NCI-H146 treated with DMSO at 0.1 percent for 48 hours (cell line): ENCODE measurements at regions not wholly inside any gene's neighbourhood (a gene's known extent, or its start where the extent isn't known, plus 50 kb on each side); places are given as distances from the start of the nearest gene placed in this dataset.
"Not testable (repeated sequence)": the region's sequence is repeated elsewhere in the genome, so short reads cannot be mapped to it uniquely, and the experiment has no call there.

Source experiments
- DNase-seq: peaks from one replicate; lab custom pipeline; 2025; ENCODE audit not compliant: unreplicated experiment; lab: John Stamatoyannopoulos, UW

DNA sequence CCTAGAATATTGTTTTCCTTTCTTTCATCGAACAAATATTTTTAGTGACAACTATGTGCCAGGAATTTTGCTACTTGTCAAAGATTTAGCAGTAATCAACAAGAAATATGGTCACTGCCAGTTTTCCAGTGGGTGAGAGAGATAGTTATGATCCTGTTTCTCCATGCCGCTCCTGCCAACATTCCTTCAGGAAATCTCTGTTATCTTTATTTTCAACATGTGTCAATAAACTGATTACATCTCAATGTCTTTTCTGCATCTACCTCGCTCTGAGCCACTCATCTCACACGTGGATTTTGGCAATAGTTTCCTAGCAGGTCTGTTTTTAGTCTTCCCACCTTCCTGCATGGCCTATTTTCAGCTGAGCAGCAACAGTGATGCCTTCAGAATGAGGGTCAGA, 650.0 kb upstream of the STXBP6 start:
- DNase-seq: no peak

DNA sequence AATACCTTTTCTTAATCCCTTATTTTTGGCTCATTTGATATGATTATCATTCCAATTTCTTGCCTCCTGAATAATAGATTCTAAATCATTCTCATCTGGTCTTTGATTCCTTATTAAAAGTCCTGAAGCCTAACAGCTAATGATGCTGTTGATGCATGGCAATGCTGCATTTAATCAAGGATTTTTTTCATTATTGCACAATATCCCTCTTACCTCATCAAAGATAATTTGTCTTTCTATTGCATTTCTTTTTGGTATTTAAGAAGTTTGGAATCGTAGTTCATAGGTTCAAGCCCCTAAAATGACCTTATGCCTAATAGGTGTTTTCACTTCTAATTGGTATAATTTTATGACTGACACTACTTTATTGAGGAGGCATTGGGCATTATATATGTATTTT, 648.2 kb upstream of the STXBP6 start:
- DNase-seq: no peak

DNA sequence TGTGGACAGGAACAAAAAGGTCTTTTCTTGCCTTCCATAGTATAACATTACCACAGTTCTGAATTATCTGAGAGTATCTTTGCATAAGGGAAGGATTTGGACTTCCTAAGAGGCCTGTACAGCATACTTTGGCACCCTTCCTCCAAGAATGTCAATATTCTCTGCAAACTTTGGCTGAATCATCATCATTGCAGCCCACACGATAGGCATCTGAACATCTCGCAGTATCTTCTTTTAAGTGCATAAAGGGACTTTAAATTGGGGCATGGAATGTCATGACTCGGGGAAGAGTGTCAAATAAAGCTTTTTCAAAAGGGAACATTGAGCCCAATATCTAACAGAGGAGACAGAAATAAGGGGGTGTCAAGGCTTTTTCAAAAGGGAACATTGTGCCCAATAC, 646.2 kb upstream of the STXBP6 start:
- DNase-seq: no peak

DNA sequence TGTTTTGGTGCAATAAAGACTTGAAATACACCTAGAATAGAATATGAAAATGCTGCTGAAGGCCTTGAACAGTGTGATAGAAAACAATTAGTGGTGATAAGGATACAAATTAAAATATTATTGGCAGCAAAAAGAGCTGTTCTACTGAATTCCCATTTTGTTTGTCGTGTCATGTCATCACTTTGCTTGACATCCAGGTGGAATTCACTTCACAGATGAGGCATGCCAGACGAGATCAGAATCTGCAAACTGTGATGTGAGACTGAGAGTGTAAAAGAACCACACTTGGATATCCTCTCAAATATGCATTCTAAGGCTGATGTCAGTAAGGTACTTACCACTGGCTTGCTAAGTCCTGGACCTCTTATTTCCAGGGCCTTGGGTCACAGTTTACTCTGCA, 635.1 kb upstream of the STXBP6 start:
- DNase-seq: no peak

DNA sequence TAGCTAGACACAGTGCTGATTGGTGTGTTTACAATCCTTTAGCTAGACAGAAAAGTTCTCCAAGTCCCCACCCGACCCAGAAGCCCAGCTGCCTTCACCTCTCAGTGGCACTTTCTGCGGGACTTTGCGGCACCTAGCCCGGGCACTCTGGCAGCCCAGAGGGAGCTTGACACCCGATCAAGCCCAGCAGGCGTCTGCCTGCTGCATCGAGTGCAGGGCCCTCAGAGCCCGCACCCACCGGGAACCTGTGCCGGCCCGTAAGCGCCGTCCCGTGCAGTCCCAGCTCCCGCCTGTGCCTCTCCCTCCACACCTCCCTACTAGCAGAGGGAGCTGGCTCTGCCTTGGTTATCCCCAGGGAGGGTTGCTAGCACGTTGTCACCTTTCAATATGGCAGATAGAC, 631.0 kb upstream of the STXBP6 start:
- DNase-seq: no peak

DNA sequence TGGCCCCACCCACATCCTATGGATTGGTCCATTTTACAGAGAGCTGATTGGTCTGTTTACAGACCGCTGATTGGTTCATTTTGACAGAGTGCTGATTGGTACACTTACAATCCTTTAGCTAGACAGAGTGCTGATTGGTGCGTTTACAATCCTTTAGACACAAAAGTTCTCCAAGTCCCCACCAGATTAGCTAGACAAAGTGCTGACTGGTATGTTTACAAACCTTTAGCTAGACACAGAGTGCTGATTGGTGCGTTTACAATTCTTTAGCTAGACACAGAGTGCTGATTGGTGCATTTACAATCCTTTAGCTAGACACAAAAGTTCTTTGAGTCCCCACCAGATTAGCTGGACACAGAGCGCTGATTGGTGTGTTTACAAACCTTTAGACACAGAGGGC, 630.6 kb upstream of the STXBP6 start:
- not testable (repeated sequence) for DNase-seq

DNA sequence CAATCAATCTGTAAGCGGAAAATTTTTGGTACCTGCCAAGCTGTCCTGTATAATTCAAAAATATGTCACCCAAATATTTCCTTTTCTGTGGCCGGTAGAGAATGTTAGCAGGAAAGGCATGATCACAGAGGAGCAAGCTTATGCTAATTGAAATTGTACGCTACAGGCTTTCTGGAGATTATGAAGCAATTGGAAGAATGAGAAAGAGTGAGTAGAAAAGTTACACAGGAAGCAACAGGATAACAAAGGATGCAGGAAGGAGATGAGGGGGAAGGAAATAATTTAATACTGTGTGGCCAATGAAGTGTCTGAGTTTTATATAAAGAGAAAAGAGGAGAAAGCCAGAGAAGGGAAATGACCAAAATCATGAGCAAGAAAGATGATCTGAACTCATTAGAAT, 627.2 kb upstream of the STXBP6 start:
- DNase-seq: no peak

DNA sequence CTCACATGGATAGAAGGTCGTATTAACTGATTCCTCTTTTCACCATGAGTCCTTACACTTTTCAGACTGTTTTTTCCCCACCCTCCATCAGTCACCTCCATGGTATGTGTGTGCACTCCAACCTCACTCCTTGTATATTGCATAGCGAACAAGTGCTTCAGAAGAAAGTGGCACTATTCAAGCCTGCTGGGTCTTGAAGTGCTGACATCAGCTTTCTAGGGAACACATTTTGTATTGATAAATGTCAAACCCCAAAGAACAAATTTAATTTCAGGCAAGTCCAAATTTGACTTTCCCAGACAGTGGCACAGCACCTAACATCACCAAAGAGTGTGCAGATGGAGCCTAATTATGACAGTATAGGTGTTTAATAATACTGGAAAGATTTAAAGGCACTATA, 617.4 kb upstream of the STXBP6 start:
- no peak for DNase-seq

DNA sequence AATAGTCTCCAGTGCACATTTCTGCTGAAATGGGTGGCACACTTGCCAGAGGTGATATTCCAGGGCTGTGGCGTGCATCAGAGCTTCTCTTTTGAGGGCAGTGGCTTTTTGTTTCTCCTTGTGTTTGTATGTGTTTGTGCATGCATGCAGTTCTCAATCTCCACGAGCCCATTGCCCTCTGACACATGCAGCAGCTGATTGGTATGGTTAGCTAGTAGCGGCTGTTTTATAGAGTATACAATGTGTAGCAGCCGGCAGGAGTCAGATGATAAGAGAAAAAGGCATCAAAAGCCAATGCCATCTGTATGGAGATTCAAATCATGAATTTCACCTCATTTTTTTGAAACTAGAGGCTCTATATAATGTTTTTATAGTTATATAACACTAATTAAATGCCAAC, 616.9 kb upstream of the STXBP6 start:
- no peak for DNase-seq

DNA sequence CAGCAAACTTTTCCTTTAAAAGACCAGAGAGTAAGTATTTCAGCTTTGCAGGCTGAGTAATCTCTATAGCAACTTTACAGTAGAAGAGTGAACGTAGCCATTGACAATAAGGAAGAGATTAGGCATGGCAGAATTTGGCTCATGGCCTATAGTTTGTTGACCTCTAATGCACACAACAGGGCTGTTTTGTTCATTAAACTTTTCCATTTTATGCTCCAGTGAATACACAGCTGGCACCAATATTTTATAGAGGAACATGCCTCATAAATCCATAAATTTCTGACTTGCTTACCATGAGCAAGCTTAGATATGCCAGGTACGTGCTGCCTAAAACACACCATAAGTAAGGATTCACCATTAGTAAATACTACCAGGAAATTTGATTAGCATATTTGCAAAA, 609.0 kb upstream of the STXBP6 start:
- DNase-seq: no peak

DNA sequence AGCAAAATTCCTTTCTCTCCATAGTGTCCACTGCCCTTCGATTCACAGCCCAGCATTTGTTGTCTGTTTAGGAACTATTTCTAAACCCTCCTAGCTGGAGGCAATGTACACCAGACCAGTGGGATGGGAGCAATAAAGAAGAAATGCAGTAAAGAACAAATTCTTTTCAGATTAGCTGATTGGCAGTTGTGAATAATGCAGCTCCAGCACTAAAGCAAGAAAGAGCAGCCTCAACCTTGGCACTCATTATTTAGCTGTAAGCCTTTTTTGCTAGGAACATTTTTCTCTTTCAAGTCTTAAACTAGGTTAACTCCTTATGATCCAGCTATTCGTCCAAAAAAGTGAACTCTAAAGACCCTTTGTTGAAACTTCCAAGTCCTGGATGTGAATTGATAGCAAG, 580.5 kb upstream of the STXBP6 start:
- no peak for DNase-seq

DNA sequence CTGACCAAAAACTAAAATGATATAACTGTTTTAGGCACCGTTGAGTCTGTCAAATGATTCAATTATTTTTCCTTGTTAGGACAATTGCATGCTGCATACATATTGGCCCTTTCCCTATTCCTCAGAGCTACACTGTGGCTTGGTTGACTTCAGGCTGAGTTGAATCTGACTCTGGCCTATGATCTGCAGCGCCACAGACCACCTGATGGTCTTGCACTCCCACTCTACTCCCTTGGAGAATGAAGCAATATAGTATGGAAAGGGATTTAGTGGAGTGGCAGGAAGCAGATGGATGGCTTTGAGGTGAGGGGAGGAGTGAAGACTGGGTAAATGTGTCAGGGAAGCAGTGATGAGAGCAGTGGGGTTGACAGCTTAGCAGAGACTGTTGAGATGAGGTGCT, 579.0 kb upstream of the STXBP6 start:
- no peak for DNase-seq

DNA sequence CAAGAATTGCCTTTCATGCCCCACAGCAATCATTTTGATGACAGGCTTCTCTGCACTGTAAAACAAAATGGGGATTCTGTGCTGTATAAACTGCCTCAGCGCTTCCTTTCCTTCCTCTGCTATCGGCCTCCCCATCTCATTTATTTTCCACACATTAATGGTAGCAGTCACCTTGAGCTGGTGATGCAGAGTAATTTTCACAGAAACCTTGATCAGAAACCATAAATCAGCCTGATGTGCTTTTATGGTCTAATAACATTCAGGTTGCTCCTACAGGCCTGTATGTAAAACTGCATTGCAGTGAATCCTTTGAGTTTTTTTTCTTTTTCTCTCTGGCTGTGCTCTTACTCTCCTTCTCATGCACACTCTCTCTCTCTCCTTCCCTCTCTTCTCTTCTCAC, 578.4 kb upstream of the STXBP6 start:
- no peak for DNase-seq

DNA sequence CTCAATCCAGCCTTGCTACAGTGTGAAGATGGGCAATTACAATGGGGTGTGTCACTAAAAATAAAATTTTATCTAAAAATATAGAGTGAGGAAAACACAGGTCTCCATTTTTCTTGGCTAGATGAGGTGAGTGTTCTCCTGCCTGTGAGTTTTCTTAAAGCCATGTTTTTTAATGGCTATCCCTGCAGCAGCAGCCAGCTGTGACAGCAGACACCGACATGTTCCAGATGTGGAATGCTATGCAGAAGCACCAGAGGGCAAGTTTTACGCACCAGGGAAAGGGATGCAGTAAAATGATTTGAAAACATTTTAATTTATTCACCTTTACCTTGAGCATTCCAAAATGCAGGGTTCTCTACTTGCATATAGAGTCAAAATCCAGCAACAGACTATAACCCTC, 577.0 kb upstream of the STXBP6 start:
- no peak for DNase-seq

DNA sequence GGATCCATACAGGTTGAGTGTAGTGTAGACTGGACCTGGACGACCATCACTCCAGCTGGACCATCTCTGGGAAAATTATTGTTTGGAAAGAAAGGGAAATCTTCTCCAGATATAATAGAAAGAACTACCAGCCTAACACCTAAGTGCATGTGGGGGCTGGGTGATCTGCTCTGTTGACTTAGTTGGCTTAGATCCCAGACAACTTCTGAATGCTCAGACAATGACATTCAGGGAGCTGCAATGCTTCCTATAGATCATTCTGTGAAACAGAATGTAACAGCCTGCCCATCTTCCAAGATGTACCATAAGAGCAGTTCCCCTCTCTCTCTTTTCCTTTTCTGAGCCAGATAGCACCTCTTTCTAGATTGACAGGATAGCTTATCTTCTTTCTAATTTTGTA, 572.8 kb upstream of the STXBP6 start:
- no peak for DNase-seq

DNA sequence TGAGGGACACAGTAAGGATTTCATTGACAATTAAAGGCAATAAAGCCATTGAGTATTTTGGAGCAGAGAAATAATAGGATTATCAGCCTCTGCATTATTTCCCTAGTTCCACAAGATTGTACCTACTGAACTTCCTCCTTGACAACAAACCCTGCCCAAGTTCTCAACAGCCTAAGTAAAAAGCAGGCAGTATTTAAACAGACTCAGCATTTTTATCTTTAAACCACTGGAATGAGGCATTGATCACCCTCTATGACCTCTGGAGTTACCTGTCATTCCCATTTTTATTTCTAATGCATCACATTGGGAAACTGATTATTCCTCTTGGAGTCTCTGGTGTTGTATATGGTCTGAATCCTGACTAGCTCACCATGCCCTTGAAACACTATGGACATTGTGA, 570.6 kb upstream of the STXBP6 start:
- DNase-seq: no peak

DNA sequence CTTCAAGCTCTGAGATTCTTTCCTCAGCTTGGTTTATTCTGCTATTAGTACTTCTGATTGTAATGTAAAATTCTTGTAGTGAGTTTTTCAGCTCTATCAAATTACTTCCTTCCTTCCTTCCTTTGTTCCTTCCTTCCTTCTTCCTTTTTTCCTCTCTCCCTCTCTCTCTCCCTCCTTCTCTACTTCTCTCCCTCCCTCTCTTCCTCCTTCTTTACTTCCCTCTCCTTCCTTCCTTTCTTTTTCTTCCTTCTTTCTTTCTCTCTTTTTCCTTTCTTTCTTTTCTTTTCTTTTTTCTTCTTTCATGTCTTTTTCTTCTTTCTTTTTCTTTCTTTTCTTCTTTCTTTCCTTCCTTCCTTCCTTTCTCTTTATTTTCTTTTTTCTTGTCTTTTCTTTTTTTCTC, 565.2 kb upstream of the STXBP6 start:
- no peak for DNase-seq

DNA sequence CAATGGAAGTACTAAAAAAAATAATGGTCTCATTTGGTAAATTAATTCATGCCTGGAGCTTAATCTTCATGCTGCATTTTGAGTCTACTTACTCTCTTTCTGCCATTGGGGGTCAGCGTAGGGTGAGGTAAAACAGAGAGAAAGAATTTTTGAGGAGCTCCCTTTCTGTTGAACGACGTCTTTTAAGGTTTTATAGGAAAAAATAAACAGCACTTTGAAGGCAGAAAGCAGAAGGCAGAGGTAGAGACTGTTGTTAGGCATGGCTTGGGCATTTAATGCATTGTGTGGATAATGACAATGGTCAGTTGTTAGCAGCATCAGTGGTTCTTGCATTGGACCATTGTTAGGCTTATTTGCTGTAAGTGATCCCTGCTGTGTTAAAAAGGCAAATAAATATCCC, 557.2 kb upstream of the STXBP6 start:
- DNase-seq: no peak

DNA sequence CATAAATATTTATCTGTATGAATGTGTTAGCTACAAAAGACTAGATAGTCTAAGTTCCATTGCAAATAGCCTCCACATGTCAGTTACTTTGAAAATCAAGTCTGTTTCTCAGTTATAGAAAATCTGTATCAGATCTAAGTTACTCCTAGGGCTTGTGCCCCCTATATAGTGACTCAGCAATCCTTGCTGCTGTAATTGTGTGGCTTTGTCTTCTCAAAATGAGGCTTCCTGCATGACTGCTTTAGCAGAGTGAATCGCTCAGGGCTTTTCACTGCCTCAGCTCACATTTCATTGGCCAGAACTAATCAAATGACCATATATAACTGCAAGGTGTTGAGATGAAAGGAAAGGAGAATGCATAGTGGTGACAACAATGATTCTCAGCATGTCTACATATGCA, 552.2 kb upstream of the STXBP6 start:
- DNase-seq: no peak

DNA sequence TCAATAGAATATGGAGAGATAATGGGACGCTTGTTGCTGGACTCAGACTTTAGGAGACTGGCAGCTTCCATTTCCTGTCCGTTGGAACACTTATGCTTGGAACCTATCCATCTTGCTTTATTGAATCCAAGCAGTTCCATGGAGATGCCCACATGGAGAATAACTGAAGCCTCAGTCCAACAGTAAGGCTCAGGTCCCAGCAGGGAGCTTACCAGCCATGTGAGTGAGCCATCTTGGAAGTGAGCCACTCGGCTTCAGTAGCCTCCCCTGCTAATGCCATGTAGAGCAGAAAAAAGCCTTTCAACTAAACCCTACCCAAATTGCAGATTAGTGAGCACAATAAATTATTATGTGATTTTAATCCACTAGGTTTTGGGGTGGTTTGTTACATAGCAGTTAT, 538.8 kb upstream of the STXBP6 start:
- no peak for DNase-seq

DNA sequence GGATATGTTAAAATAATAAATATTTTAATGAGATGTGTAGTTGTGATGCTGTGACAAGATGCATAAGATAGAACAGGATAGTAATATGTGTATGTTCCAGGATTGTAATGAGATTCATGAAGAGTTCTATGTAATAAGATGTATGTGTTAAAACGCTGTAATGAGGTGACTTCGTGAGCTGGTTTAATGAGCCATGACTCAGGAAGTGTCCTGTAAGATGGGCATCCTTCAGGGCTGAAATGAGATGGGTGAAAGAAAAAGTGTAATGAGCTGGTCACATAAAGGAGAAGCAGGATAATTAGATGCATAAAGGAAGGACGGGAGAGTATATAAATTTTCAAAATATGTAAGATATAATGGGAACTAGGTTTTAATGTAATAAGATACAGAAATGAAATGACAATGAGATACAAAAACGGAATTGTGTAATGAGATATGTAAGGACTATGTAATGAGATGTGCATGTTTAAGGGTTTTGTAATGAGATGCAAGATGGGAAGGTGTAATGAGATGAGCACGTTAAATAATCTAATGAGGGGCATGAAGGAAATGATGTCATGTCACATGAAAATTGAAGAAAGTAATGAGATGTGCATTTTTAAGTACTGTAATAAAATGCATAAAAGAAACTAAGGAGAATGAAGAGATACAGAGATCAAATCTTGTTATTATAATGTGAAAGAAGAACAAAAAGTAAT, 524.8 kb upstream of the STXBP6 start:
- DNase-seq: no peak

DNA sequence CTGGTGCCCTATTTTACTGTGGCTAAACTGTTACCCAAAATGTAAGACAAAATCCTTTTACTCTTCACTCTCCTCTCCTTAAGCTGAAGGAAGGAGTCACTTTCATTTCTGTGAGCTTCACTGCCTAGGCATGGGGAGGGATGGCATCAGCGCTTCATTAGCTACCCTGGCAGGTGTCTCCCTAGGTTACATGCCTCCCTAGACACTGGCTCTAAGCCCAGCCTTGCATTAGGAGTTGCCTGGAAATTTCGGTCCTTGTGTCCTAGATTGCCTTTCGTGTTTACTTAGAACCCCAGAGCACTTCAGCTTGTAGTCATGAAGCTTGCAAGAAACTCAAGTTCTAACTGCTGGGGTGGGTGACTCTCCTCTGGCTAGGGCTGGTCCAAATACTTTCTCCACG, 520.5 kb upstream of the STXBP6 start:
- no peak for DNase-seq

DNA sequence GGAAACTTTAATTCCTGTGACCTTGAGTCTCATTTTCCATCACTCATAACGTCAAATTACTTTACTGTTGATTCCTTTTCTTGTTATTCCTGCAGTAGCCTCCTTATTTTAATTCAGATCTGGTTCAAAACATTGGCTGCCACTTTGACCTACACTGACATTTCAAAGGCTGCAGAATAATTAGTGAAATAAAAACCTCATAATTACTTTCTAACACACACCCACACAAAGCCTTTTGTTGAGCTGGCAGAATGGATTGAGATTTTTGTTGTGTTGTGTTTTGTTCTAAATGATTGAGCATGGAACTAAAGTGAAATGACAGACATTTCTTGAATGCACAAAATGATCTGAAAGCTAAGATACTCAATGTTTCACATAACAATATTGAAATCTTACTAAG, 507.5 kb upstream of the STXBP6 start:
- no peak for DNase-seq

DNA sequence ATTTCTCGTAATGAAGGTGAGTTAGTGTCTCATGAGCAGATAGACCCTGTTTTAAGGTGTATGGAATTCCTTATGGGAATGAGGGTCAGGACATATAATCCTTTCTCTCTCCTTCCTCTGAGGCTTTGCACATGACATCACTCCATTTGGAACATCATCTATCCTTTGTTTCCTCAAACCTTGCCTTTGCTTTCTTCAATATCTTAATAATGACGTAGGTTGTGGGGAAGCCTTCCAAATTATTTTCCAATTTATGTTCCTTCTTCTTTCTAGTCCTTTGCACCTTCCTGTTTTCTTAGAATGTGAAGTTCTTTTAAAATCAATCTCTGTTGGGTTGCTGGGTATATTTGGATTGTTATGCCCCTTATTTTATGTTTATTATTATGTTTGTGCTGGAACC, 502.9 kb upstream of the STXBP6 start:
- no peak for DNase-seq
